HUES64 (cell line): ENCODE measurements at regions not wholly inside any gene's neighbourhood (a gene's known extent, or its start where the extent isn't known, plus 50 kb on each side); places are given as distances from the start of the nearest gene placed in this dataset.

Source experiments
- H3K27ac ChIP-seq: 2 replicates; pipeline ENCODE4 v1.7.0; 2013; ENCODE audit warnings: low read depth, low read length, inconsistent platforms
- H3K27me3 ChIP-seq: 2 replicates; pipeline ENCODE4 v1.6.1; 2013; ENCODE audit warnings: mild to moderate bottlenecking, low read length; ENCODE audit not compliant: insufficient read depth
- H3K36me3 ChIP-seq: 2 replicates; pipeline ENCODE4 v1.6.1; 2013; ENCODE audit warnings: mild to moderate bottlenecking, low read length; ENCODE audit not compliant: insufficient read depth
- H3K4me1 ChIP-seq: 2 replicates; pipeline ENCODE4 v1.6.1; 2013; ENCODE audit warnings: mild to moderate bottlenecking, low read length, moderate library complexity; ENCODE audit not compliant: insufficient read depth
- H3K4me3 ChIP-seq: 2 replicates; pipeline ENCODE4 v1.5.1; 2013; ENCODE audit warnings: mild to moderate bottlenecking, low read length, moderate library complexity
- H3K9ac ChIP-seq: 2 replicates; pipeline ENCODE4 v1.6.1; 2013; ENCODE audit warnings: mild to moderate bottlenecking, low read depth, low read length
- H3K9me3 ChIP-seq: 2 replicates; pipeline ENCODE4 v1.6.1; 2013; ENCODE audit warnings: low read depth, low read length; ENCODE audit not compliant: insufficient read depth
- WGBS: fragments of 150-250, 120-280 bp; methylation state at CpG from one replicate; pipeline ENCODE4 v1.1.7; 2013; ENCODE audit warnings: missing lambda C conversion rate; 5-methylcytosine and 5-hydroxymethylcytosine counted together

GRCh38 chr3:180382638-180383180 is 219.3 kb upstream of the TTC14 start:
- no peaks in the 10 kb centered on the region for H3K9me3 ChIP-seq
- 49% methylated on average over 2 of the region's 2 CpGs for WGBS

DNA sequence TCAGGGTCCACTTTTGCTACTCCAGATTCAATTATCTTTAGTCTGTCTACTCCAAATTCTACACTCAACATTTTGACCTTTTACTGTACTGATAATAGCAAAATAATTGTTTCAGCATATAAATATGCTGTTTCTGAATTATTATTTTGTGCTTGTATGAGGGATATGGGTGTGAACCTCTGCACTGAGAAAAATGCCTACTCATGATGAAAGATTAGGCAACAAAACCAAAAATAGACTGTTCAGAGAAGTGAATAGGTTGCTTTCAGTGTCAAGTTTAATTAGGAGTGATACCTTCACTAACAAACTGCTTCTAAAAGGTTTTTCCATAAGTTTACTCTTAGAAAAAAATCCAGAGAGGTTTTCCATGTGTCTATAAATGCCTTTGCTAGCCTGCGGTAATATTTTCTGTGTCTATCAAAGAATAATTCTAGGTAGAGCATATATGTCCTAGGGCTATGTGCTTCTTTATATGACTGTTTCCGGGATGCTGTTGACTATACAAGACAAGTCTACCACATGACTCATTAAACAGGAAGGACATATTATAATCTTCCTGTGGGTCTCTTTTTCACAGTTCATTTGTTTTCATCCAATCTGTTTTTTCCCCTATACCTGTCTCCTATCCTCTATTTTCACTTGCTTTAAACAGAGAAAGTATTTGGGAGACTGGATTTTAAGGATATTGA is 218.5 kb upstream of the TTC14 start:
- WGBS = 100% methylated on average over 2 of the region's 2 CpGs
- Histone ChIP-seq H3K36me3 (no peaks in the 10 kb centered on the region), H3K27ac (no peak overlapping the region)

More at GRCh38 chr3:180382638-180383180, 219.3 kb upstream of the TTC14 start:
- Histone ChIP-seq H3K27me3 (no peaks in the 10 kb centered on the region), H3K4me1 (0 out of 2 replicates have a peak, but pooled peaks cover 7% of the 10 kb centered on the region), H3K27ac (peak overlapping the region; percentile 23; the same call in 1 of the 2 replicates), H3K36me3 (no peaks in the 10 kb centered on the region), H3K9ac (no peak overlapping the region), H3K4me3 (no peak overlapping the region)

GRCh38 chr3:180390313-180390712 is 211.7 kb upstream of the TTC14 start:
- no peaks in the 10 kb centered on the region for H3K4me1 ChIP-seq
- no peak overlapping the region for H3K9ac ChIP-seq
- H3K27ac ChIP-seq = no peak overlapping the region
- H3K4me3 ChIP-seq = no peak overlapping the region
- no peaks in the 10 kb centered on the region for H3K9me3 ChIP-seq
- H3K36me3 ChIP-seq = no peaks in the 10 kb centered on the region
- H3K27me3 ChIP-seq = no peaks in the 10 kb centered on the region

More for the DNA sequence above, 218.5 kb upstream of the TTC14 start:
- Histone ChIP-seq H3K27me3 (no peaks in the 10 kb centered on the region), H3K4me1 (0 out of 2 replicates have a peak, but pooled peaks cover 7% of the 10 kb centered on the region), H3K4me3 (no peak overlapping the region), H3K9me3 (no peaks in the 10 kb centered on the region), H3K9ac (no peak overlapping the region)

GRCh38 chr3:180391001-180391400 is 211.0 kb upstream of the TTC14 start:
- H3K27me3 ChIP-seq = no peaks in the 10 kb centered on the region

DNA sequence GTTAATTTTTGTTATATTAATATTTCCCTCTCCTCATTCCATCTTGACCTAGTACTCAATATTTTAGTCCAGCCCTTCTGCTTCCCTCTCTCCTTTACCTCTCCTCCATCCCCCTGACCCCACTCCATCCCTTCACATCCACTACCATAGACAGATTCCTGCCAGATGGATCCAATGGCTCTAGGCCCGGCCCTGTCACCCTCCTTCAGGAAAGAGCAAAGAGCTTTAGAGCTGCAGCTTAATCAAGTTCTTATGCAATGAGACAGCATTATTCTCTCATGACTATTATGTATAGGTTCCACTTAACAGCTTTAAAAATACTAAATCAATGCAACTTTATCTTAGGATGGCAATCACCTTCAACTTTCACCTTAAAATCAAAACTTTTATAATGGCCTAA is 200.7 kb upstream of the TTC14 start:
- Histone ChIP-seq H3K4me3 (no peak overlapping the region), H3K9ac (no peak overlapping the region), H3K4me1 (no peaks in the 10 kb centered on the region), H3K27ac (no peak overlapping the region), H3K9me3 (no peaks in the 10 kb centered on the region), H3K27me3 (no peaks in the 10 kb centered on the region), H3K36me3 (no peaks in the 10 kb centered on the region)
- 94% methylated on average over 1 of the region's 1 CpG for WGBS

More at GRCh38 chr3:180391001-180391400, 211.0 kb upstream of the TTC14 start:
- no peaks in the 10 kb centered on the region for H3K36me3 ChIP-seq
- no peaks in the 10 kb centered on the region for H3K9me3 ChIP-seq
- no peak overlapping the region for H3K4me3 ChIP-seq
- H3K9ac ChIP-seq = no peak overlapping the region
- H3K27ac ChIP-seq = no peak overlapping the region
- H3K4me1 ChIP-seq = no peaks in the 10 kb centered on the region
- 82% methylated on average over 1 of the region's 1 CpG for WGBS

DNA sequence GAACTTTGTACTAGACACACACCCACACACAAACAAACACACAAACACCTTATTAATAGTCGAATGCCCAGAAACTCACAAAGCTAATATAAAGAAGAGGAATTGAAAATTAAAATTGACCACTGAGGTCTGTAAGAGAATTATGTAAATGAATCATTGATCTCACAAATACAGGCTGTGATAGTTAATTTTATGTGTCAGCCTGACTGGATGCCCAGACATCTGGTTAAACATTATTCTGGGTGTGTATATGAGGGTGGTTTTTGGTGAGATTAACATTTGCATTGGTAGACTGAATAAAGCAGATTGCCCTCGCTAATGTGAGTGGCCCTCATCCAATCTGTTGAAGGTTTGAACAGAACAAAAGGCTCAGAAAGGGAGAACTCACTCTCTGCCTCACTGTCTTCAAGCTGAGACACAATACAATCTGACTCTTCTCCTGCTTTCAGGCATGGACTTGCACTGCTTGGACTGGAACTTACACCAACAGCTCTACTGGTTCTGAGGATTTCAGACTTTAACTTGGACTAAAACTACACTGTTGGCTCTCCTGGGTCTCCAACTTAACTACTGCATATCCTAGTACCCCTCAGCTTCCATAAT is 199.4 kb upstream of the TTC14 start:
- H3K36me3 ChIP-seq = no peaks in the 10 kb centered on the region
- H3K4me1 ChIP-seq = no peaks in the 10 kb centered on the region
- no peak overlapping the region for H3K27ac ChIP-seq
- H3K4me3 ChIP-seq = no peak overlapping the region
- WGBS = 85% methylated on average over 1 of the region's 2 CpGs
- H3K27me3 ChIP-seq = no peaks in the 10 kb centered on the region
- no peak overlapping the region for H3K9ac ChIP-seq
- no peaks in the 10 kb centered on the region for H3K9me3 ChIP-seq

- Histone ChIP-seq H3K4me3 (no peak overlapping the region), H3K27me3 (no peaks in the 10 kb centered on the region), H3K9me3 (no peaks in the 10 kb centered on the region), H3K4me1 (no peaks in the 10 kb centered on the region), H3K36me3 (no peaks in the 10 kb centered on the region), H3K9ac (no peak overlapping the region), H3K27ac (no peak overlapping the region)
Measured at GRCh38 chr3:180403156-180403555, 198.8 kb upstream of the TTC14 start.

- H3K4me3 ChIP-seq = no peak overlapping the region
- no peak overlapping the region for H3K27ac ChIP-seq
- H3K9me3 ChIP-seq = no peaks in the 10 kb centered on the region
- H3K9ac ChIP-seq = no peak overlapping the region
- H3K27me3 ChIP-seq = no peaks in the 10 kb centered on the region
- WGBS = 88% methylated on average over 1 of the region's 1 CpG
- no peaks in the 10 kb centered on the region for H3K36me3 ChIP-seq
- no peaks in the 10 kb centered on the region for H3K4me1 ChIP-seq
Measured at GRCh38 chr3:180408654-180409053, 193.3 kb upstream of the TTC14 start.

DNA sequence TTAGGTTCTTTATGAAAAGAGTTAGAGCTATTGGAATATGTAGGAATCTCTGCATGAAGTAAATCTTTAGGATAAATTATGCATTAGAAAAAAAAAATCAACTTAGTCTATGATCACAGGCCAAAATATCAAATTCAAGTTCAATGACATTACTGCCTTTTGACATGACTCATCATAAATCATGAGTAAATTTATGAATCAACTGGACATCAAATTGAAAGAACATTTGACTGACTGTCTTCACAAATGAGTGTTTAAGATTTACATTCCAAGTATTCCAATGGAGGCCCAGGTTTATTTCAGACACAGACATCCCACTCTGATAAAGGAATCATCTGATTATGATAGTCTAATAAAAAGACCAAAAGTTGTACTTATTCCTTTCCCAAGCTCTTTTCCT is 192.8 kb upstream of the TTC14 start:
- Histone ChIP-seq H3K9me3 (no peaks in the 10 kb centered on the region), H3K27ac (no peak overlapping the region), H3K9ac (no peak overlapping the region), H3K4me1 (no peaks in the 10 kb centered on the region), H3K4me3 (no peak overlapping the region), H3K27me3 (no peaks in the 10 kb centered on the region), H3K36me3 (no peaks in the 10 kb centered on the region)

- H3K9me3 ChIP-seq = no peaks in the 10 kb centered on the region
- no peak overlapping the region for H3K9ac ChIP-seq
- no peak overlapping the region for H3K27ac ChIP-seq
- H3K36me3 ChIP-seq = no peaks in the 10 kb centered on the region
- H3K27me3 ChIP-seq = no peaks in the 10 kb centered on the region
- 100% methylated on average over 1 of the region's 2 CpGs for WGBS
- H3K4me1 ChIP-seq = no peaks in the 10 kb centered on the region
- H3K4me3 ChIP-seq = no peak overlapping the region
Measured at GRCh38 chr3:180409883-180410282, 192.1 kb upstream of the TTC14 start.

DNA sequence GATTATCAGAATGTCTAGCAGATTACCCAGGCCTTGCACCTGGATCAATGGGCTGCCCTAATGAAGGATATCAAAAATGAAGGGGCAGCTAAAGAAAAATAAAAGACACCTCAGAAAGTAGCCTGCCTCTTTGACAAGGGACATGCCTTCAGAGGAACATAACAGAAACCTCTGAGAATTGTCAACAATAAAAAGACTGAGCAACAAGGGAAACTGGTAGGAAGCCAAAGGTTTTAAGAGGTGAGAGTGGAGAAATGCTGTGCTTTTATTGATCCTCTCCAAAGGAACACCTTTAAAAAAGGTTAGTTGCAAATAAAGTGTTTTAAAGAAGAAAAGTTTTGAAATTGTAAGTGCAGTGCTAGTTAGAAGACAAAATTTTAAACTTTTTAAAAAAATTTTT is 187.8 kb upstream of the TTC14 start:
- no peaks in the 10 kb centered on the region for H3K9me3 ChIP-seq
- H3K36me3 ChIP-seq = no peaks in the 10 kb centered on the region
- no peak overlapping the region for H3K9ac ChIP-seq
- no peak overlapping the region for H3K4me3 ChIP-seq
- H3K4me1 ChIP-seq = no peaks in the 10 kb centered on the region; the same call in 1 of the 2 replicates
- no peaks in the 10 kb centered on the region for H3K27me3 ChIP-seq
- no peak overlapping the region for H3K27ac ChIP-seq
